K562 (cell line): ENCODE measurements at regions not wholly inside any gene's neighbourhood (a gene's known extent, or its start where the extent isn't known, plus 50 kb on each side); places are given as distances from the start of the nearest gene placed in this dataset.

Experiments used
- ATAC-seq: fragments of 200-7000 bp; cut with Tn5 transposase; 3 replicates; pipeline ENCODE4 v1.9.1; 2020; ENCODE audit warnings: moderate library complexity
- BruUV-seq: library from RNA; stranded (reverse); fragments of 400-500 nt; replicated peaks from 2 replicates; lab custom pipeline; 2021; lab: Mats Ljungman, UMichigan
- CTCF ChIA-PET: fragments of 300-600 bp; formaldehyde crosslinking; extraction: SDS; loops from one replicate; lab custom pipeline; 2021; ENCODE audit warnings: low intra/inter-chr PET ratio; lab: Yijun Ruan, JAX
- POLR2A ChIA-PET: fragments of 300-600, 350-650 bp; sonication (Branson Sonifier 250); formaldehyde crosslinking; extraction: SDS; loops from one replicate; lab custom pipeline; 2021; ENCODE audit warnings: antibody characterized with exemption, inconsistent platforms; lab: Yijun Ruan, JAX
- DNase-seq, 4 experiments: peaks; one replicate each; pipeline versions ENCODE4 v3.0.0 to v3.0.0-alpha.2; 2011 to 2018; ENCODE audit warnings: low spot score in 3 of 4, mixed read lengths in 3 of 4; ENCODE audit errors: extremely low read depth in 1 of 4
- FAIRE-seq: peaks from 2 replicates; lab custom pipeline; 2011; peaks lifted over from hg19 to GRCh38; lab: Jason Lieb, UNC
- H2AFZ ChIP-seq: 2 replicates; pipeline ENCODE4 v1.6.0; 2011; ENCODE audit warnings: low read depth, low read length, control low read depth, inconsistent platforms
- H3K27ac ChIP-seq: fragments of 200-600 bp; 3 replicates; pipeline ENCODE4 v1.8.0; 2011; ENCODE audit warnings: low read depth, mild to moderate bottlenecking, control low read depth, inconsistent platforms, low read length, moderate library complexity, mixed read lengths; ENCODE audit errors: extremely low read depth
- H3K27me3 ChIP-seq, 2 experiments: fragments of 300-600 bp in 1 of 2; 2 replicates in 1 of 2; 3 replicates in 1 of 2; pipeline versions ENCODE4 v1.6.0 to v1.8.0; 2011; ENCODE audit warnings: inconsistent platforms in 2 of 2, low read length in 2 of 2, mild to moderate bottlenecking in 1 of 2, mixed read lengths in 1 of 2, moderate library complexity in 1 of 2; ENCODE audit not compliant: control insufficient read depth in 2 of 2, insufficient read depth in 2 of 2
- H3K36me3 ChIP-seq: fragments of 300-600 bp; 3 replicates; pipeline ENCODE4 v1.8.0; 2011; ENCODE audit warnings: mild to moderate bottlenecking, low read length, inconsistent platforms; ENCODE audit not compliant: control insufficient read depth, insufficient read depth
- H3K4me1 ChIP-seq, 2 experiments: fragments of 200-600 bp in 1 of 2; replicated peaks in 1 of 2; 2 replicates in 1 of 2; 3 replicates in 1 of 2; pipeline versions ENCODE4 v1.5.1 to v1.8.0; 2011; ENCODE audit warnings: inconsistent platforms in 2 of 2, low read length in 2 of 2, mild to moderate bottlenecking in 1 of 2, mixed read lengths in 1 of 2, moderate library complexity in 1 of 2; ENCODE audit not compliant: control insufficient read depth in 2 of 2, insufficient read depth in 2 of 2
- H3K4me2 ChIP-seq: 2 replicates; pipeline ENCODE4 v1.6.1; 2011; ENCODE audit warnings: low read length, control low read depth, inconsistent platforms, mixed read lengths; ENCODE audit not compliant: insufficient read depth
- H3K4me3 ChIP-seq: fragments of 200-600 bp; sonication (generic), shearing (Covaris generic); 2 replicates; pipeline ENCODE4 v1.5.1; 2016; ENCODE audit warnings: control low read depth, inconsistent platforms
- H3K79me2 ChIP-seq: fragments of 200-600 bp; 3 replicates; pipeline ENCODE4 v1.8.0; 2011; ENCODE audit warnings: low read length, inconsistent platforms; ENCODE audit not compliant: control insufficient read depth, insufficient read depth
- H3K9ac ChIP-seq, 2 experiments: 2 replicates each; pipeline versions ENCODE4 v1.6.0 to v1.6.1; 2011; ENCODE audit warnings: low read depth in 2 of 2, low read length in 2 of 2, control low read depth in 1 of 2, inconsistent platforms in 1 of 2, mild to moderate bottlenecking in 1 of 2, mixed read lengths in 1 of 2; ENCODE audit not compliant: insufficient read depth in 1 of 2
- H3K9me1 ChIP-seq: one replicate; pipeline ENCODE4 v1.6.0; 2011; ENCODE audit warnings: inconsistent platforms, mild to moderate bottlenecking, low read length, moderate library complexity; ENCODE audit not compliant: control insufficient read depth, insufficient read depth
- H3K9me3 ChIP-seq: replicated peaks from 2 replicates; pipeline ENCODE4 v1.5.1; 2011; ENCODE audit warnings: low read depth, low read length, inconsistent platforms; ENCODE audit not compliant: control insufficient read depth, insufficient read depth
- H4K20me1 ChIP-seq: replicated peaks from 2 replicates; pipeline ENCODE4 v1.6.1; 2011; ENCODE audit warnings: low read length, inconsistent platforms, mixed read lengths; ENCODE audit not compliant: control insufficient read depth, insufficient read depth
- ASH1L ChIP-seq: fragments of 450-650 bp; IDR thresholded peaks from 2 replicates; pipeline ENCODE4 v1.6.1; 2018; ENCODE audit warnings: borderline replicate concordance, mild to moderate bottlenecking, low read depth; ENCODE audit not compliant: partially characterized antibody
- ETS2 ChIP-seq: IDR thresholded peaks from 2 replicates; pipeline ENCODE4 v1.6.1; 2016; ENCODE audit warnings: borderline replicate concordance, missing genetic modification characterization, mild to moderate bottlenecking, moderate library complexity, missing compliant biosample characterization; ENCODE audit not compliant: poor library complexity, severe bottlenecking
- HDAC6 ChIP-seq: IDR thresholded peaks from 2 replicates; pipeline ENCODE4 v1.6.1; 2012; ENCODE audit warnings: low read depth, mild to moderate bottlenecking, control low read depth, inconsistent platforms, low read length, moderate library complexity
- PHB2 ChIP-seq: fragments of 450-650 bp; IDR thresholded peaks from 2 replicates; pipeline ENCODE4 v1.6.1; 2017; ENCODE audit warnings: low read depth
- SMARCA5 ChIP-seq: fragments of 450-650 bp; IDR thresholded peaks from 2 replicates; pipeline ENCODE4 v1.6.1; 2016
- TCFL5 ChIP-seq: fragments of 250-450 bp; sonication (Bioruptor Pico); conservative IDR thresholded peaks from 2 replicates; pipeline ENCODE4 v1.6.1; 2021; ENCODE audit warnings: mild to moderate bottlenecking, moderate library complexity, matching md5 sums
- WGBS: fragments of 100-300 bp; shearing (Covaris generic); methylation state at CpG from one replicate; pipeline ENCODE4 v1.1.6; 2016; ENCODE audit warnings: low coverage, mixed read lengths; ENCODE audit not compliant: insufficient coverage; ENCODE audit errors: missing lambda C conversion rate; 5-methylcytosine and 5-hydroxymethylcytosine counted together
- in situ Hi-C: fragments of 300-500 bp; cut with MboI; formaldehyde crosslinking; loops from 4 replicates; pipeline ENCODE4 v1.15.0; 2018; ENCODE audit warnings: inconsistent platforms, mixed read lengths
- intact Hi-C: fragments of 100-400 bp; cut with micrococcal nuclease; formaldehyde crosslinking; loops from 2 replicates; pipeline ENCODE4 v1.14.2; 2022
- TF ChIP-seq, protein P1 (sequence below): sonication (generic); formaldehyde crosslinking; IDR thresholded peaks from 2 replicates; pipeline ENCODE4 v1.4.0; 2020; ENCODE audit warnings: mild to moderate bottlenecking, missing genetic modification reagents
- TF ChIP-seq, protein P2 (sequence below): fragments of 450-650 bp; IDR thresholded peaks from 2 replicates; pipeline ENCODE4 v1.6.1; 2016; ENCODE audit warnings: low read depth, mild to moderate bottlenecking, moderate library complexity
- TF ChIP-seq, protein P3 (sequence below): fragments of 250-450 bp; sonication (Bioruptor Pico); IDR thresholded peaks from 2 replicates; pipeline ENCODE4 v1.8.0; 2022; ENCODE audit warnings: moderate library complexity, mild to moderate bottlenecking, inconsistent platforms

DNA sequence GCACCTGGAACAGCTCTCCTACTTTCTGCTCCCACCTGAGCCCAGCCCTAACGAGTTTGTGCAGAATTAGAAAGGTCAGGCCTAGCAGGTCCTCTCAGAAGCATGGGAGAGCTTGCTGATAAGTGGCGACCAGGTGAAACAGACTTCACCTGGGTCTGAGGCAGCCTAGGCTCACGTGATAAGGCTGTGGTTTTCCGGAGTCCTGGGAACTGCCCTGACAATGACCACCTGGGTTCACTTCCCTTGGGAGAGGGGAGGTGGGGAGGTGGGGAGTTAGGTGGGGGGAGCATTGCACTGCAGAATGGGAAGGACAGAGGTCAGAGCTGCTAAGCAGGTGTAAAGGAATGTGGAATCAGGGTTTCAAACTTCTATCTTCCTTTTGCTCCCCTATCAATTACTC is 152.9 kb upstream of the MAP1B start:
- FAIRE-seq (no peak), DNase-seq (no peak), ATAC-seq (no peak)
- intact Hi-C loops (no loop called here), in situ Hi-C loops (no loop called here)
- Histone ChIP-seq H3K27ac (no peak overlapping the region), H3K9ac (no peak overlapping the region), H3K27me3 (peaks cover 0 to 5% of the 10 kb centered on the region in 2 experiments; a peak in 2 of 5 replicates), H3K4me2 (no peak overlapping the region), H3K36me3 (no peaks in the 10 kb centered on the region), H3K9me1 (no peaks in the 10 kb centered on the region), H4K20me1 (no peaks in the 10 kb centered on the region; the same call in 1 of the 2 replicates), H3K4me3 (no peak overlapping the region), H3K9me3 (no peaks in the 10 kb centered on the region), H3K79me2 (no peaks in the 10 kb centered on the region), H2AFZ (no peak overlapping the region), H3K4me1 (no peaks in the 10 kb centered on the region; a peak in 1 of 5 replicates)
- POLR2A ChIA-PET = no interaction called here
- 0% methylated on average over 4 of the region's 4 CpGs for WGBS
- TF ChIP-seq, protein P1, sequence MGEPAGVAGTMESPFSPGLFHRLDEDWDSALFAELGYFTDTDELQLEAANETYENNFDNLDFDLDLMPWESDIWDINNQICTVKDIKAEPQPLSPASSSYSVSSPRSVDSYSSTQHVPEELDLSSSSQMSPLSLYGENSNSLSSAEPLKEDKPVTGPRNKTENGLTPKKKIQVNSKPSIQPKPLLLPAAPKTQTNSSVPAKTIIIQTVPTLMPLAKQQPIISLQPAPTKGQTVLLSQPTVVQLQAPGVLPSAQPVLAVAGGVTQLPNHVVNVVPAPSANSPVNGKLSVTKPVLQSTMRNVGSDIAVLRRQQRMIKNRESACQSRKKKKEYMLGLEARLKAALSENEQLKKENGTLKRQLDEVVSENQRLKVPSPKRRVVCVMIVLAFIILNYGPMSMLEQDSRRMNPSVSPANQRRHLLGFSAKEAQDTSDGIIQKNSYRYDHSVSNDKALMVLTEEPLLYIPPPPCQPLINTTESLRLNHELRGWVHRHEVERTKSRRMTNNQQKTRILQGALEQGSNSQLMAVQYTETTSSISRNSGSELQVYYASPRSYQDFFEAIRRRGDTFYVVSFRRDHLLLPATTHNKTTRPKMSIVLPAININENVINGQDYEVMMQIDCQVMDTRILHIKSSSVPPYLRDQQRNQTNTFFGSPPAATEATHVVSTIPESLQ (CRISPR knock-in tag) = no peak
- no peak for TF ChIP-seq TCFL5 (CRISPR knock-in tag)
- TF ChIP-seq SMARCA5 = no peak
- TF ChIP-seq ETS2 (tag) = no peak
- TF ChIP-seq ASH1L = no peak
- TF ChIP-seq, protein P2, sequence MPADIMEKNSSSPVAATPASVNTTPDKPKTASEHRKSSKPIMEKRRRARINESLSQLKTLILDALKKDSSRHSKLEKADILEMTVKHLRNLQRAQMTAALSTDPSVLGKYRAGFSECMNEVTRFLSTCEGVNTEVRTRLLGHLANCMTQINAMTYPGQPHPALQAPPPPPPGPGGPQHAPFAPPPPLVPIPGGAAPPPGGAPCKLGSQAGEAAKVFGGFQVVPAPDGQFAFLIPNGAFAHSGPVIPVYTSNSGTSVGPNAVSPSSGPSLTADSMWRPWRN = no peak
- TF ChIP-seq HDAC6 = no peak
- TF ChIP-seq PHB2 = no peak
- TF ChIP-seq, protein P3, sequence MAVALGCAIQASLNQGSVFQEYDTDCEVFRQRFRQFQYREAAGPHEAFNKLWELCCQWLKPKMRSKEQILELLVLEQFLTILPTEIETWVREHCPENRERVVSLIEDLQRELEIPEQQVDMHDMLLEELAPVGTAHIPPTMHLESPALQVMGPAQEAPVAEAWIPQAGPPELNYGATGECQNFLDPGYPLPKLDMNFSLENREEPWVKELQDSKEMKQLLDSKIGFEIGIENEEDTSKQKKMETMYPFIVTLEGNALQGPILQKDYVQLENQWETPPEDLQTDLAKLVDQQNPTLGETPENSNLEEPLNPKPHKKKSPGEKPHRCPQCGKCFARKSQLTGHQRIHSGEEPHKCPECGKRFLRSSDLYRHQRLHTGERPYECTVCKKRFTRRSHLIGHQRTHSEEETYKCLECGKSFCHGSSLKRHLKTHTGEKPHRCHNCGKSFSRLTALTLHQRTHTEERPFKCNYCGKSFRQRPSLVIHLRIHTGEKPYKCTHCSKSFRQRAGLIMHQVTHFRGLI = no peak
- BruUV-seq = no TSS peak
- CTCF ChIA-PET = no interaction called here
